ENCODE measurements at regions not wholly inside any gene's neighbourhood (a gene's known extent, or its start where the extent isn't known, plus 50 kb on each side); places are given as distances from the start of the nearest gene placed in this dataset.

- no peaks in the 10 kb centered on the region for H3K36me3 Mint-ChIP-seq (ENCODE audit: unreplicated experiment)
- no peak for DNase-seq (ENCODE audit: extremely low spot score, unreplicated experiment)
- no peak overlapping the region for H3K4me3 Mint-ChIP-seq (ENCODE audit: unreplicated experiment)
- H3K9me3 Mint-ChIP-seq (ENCODE audit: unreplicated experiment): peaks cover 14% of the 10 kb centered on the region
- no peaks in the 10 kb centered on the region for H3K27me3 Mint-ChIP-seq (ENCODE audit: unreplicated experiment)
- H3K27ac Mint-ChIP-seq (ENCODE audit: unreplicated experiment): no peak overlapping the region
- TF ChIP-seq CTCF (IDR thresholded peaks at IDR 0.05): no peak
- no peaks in the 10 kb centered on the region for H3K4me1 Mint-ChIP-seq (ENCODE audit: unreplicated experiment)
Measured at GRCh38 chr12:125936502-125936901, 871.3 kb downstream of the AACS start.

- Mint-ChIP-seq H3K9me3 (ENCODE audit: unreplicated experiment) (no peaks in the 10 kb centered on the region), H3K36me3 (ENCODE audit: unreplicated experiment) (no peaks in the 10 kb centered on the region), H3K27ac (ENCODE audit: unreplicated experiment) (no peak overlapping the region), H3K27me3 (ENCODE audit: unreplicated experiment) (no peaks in the 10 kb centered on the region), H3K4me3 (ENCODE audit: unreplicated experiment) (no peak overlapping the region), H3K4me1 (ENCODE audit: unreplicated experiment) (no peaks in the 10 kb centered on the region)
- DNase-seq (ENCODE audit: extremely low spot score, unreplicated experiment): no peak
- TF ChIP-seq CTCF (IDR thresholded peaks at IDR 0.05): no peak
Measured at GRCh38 chr12:125944446-125944845, 879.2 kb downstream of the AACS start.

GRCh38 chr12:125949471-125949870, 884.2 kb downstream of the AACS start:
- Mint-ChIP-seq H3K27ac (ENCODE audit: unreplicated experiment) (no peak overlapping the region), H3K4me1 (ENCODE audit: unreplicated experiment) (no peaks in the 10 kb centered on the region), H3K9me3 (ENCODE audit: unreplicated experiment) (peaks cover 9% of the 10 kb centered on the region), H3K4me3 (ENCODE audit: unreplicated experiment) (no peak overlapping the region), H3K36me3 (ENCODE audit: unreplicated experiment) (no peaks in the 10 kb centered on the region), H3K27me3 (ENCODE audit: unreplicated experiment) (no peaks in the 10 kb centered on the region)
- no peak for TF ChIP-seq CTCF (IDR thresholded peaks at IDR 0.05)
- no peak for DNase-seq (ENCODE audit: extremely low spot score, unreplicated experiment)

- Mint-ChIP-seq H3K9me3 (ENCODE audit: unreplicated experiment) (peaks cover 18% of the 10 kb centered on the region), H3K27ac (ENCODE audit: unreplicated experiment) (no peak overlapping the region), H3K36me3 (ENCODE audit: unreplicated experiment) (no peaks in the 10 kb centered on the region), H3K4me1 (ENCODE audit: unreplicated experiment) (no peaks in the 10 kb centered on the region), H3K27me3 (ENCODE audit: unreplicated experiment) (no peaks in the 10 kb centered on the region), H3K4me3 (ENCODE audit: unreplicated experiment) (no peak overlapping the region)
- no peak for TF ChIP-seq CTCF (IDR thresholded peaks at IDR 0.05)
- no peak for DNase-seq (ENCODE audit: extremely low spot score, unreplicated experiment)
Measured at GRCh38 chr12:125954362-125954761, 889.1 kb downstream of the AACS start.

- Mint-ChIP-seq H3K9me3 (ENCODE audit: unreplicated experiment) (peaks cover 20% of the 10 kb centered on the region), H3K27me3 (ENCODE audit: unreplicated experiment) (no peaks in the 10 kb centered on the region)
Measured at GRCh38 chr12:125956186-125956585, 891.0 kb downstream of the AACS start.

More at GRCh38 chr12:125956186-125956585, 891.0 kb downstream of the AACS start:
- Mint-ChIP-seq H3K4me3 (ENCODE audit: unreplicated experiment) (no peak overlapping the region), H3K36me3 (ENCODE audit: unreplicated experiment) (no peaks in the 10 kb centered on the region), H3K27ac (ENCODE audit: unreplicated experiment) (no peak overlapping the region), H3K4me1 (ENCODE audit: unreplicated experiment) (no peaks in the 10 kb centered on the region)
- DNase-seq (ENCODE audit: extremely low spot score, unreplicated experiment): no peak
- TF ChIP-seq CTCF (IDR thresholded peaks at IDR 0.05): no peak

Data from osteocyte (in vitro differentiated cells).